ENCODE measurements at regions not wholly inside any gene's neighbourhood (a gene's known extent, or its start where the extent isn't known, plus 50 kb on each side); places are given as distances from the start of the nearest gene placed in this dataset.

DNA sequence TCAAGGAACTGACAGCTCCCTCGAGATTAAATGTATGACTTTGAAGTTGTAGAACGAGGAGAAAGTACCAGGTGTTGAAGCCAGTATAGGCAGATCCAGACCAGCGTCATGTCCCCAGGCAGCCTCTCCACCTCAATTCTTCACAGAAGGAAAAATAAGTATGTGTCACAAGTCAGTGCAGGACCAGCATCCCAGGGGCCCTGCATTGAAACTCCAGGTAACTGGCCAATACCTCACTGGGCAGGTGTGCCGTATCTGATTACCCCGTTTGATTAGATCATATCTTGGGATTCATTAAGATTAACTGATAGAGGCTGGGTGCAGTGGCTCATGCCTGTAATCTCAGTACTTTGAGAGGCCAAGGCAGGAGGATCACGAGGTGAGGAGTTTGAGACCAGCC, 466.7 kb upstream of the B3GAT1 start:
- no peak for DNase-seq (ENCODE audit: low read depth, low spot score)

DNA sequence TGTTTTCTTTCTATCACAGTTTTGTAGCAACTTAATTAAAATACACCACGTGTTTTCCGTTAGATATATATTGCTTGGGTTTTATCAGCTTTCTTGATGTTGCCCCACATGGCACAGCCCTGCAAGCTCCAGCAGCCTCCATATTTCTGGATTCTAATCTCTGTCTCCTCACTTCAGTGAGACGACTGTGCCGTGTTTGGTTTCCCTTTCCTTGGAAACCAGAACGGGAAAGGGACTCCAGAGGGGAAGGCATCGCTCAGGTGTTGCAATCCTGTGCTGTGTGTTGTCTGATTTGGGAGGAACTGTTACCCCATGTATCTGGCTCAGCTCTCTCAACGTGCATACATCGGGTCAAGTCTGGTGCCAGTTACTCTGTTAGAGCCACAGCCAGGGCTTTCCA, 464.2 kb upstream of the B3GAT1 start:
- no peak for DNase-seq (ENCODE audit: low read depth, low spot score)

DNA sequence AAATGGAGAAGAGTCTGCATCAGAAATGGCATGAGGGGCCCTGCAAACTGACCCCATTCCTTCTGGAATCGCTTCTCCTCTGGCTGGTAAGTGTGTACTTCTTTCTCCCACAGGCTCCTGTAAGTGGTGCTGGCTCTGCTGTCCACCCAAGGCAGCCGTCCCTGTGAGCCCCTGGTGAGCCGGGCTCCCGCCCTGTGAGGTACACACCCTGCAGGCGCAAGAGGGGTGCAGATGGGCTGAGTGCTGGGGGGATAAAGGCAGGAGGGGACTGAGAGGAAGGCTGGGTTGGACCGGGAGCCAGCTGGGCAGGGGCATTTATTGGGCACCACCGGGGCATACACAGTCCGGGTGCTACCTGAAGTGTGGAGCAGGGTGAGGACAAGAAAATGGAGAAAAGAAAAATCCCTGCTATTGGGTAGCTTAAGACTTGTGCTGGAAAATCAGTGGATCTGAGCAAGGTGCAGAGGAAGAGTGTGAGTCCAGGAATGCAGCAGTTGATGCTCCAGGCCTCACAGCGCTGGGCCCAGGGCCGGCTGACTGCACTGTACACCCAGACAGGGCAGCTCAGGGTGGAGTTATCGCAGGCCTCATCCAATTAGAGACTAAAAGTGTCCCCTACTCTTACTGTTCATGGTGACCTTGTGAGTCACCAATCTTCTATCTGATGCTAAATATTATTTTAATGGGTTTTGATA, 455.1 kb upstream of the B3GAT1 start:
- no peak for DNase-seq (ENCODE audit: low read depth, low spot score)

DNA sequence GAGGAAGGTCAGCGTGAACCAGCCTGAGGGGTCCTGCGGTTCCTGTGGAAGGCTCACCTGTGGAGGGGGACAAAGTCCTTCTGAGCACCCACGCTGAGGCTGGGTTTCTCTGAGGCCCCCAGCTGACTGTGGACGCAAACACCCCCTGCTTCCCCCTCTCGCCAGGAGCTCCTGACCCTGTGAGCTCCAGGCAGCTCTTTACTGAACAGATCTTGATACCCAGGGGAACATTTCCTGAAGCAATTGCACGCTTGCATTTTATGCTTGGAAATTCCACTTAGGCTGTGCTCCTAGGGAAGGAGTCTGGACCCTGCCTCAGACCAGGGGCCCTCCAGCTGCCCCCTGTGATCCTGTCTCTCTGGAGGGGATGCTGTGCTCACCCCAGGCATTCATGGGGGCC, 454.2 kb upstream of the B3GAT1 start:
- no peak for DNase-seq (ENCODE audit: low read depth, low spot score)

DNA sequence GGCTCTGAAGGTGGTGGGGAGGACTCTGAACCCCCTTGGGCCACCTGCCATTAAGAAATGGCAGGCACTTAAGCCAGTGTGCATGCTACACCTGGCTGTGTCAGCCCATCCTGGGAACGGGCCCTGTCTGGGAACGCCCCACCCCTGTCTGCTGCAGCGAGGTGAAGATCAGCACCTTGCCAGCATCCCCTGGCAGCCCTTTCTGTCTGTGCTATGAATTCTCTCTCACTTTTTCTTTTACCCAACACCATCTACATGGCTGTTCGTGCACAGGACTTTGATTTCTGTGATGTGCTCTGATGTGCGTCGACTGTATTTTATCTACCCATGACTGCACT, 452.9 kb upstream of the B3GAT1 start:
- no peak for DNase-seq (ENCODE audit: low read depth, low spot score)

DNA sequence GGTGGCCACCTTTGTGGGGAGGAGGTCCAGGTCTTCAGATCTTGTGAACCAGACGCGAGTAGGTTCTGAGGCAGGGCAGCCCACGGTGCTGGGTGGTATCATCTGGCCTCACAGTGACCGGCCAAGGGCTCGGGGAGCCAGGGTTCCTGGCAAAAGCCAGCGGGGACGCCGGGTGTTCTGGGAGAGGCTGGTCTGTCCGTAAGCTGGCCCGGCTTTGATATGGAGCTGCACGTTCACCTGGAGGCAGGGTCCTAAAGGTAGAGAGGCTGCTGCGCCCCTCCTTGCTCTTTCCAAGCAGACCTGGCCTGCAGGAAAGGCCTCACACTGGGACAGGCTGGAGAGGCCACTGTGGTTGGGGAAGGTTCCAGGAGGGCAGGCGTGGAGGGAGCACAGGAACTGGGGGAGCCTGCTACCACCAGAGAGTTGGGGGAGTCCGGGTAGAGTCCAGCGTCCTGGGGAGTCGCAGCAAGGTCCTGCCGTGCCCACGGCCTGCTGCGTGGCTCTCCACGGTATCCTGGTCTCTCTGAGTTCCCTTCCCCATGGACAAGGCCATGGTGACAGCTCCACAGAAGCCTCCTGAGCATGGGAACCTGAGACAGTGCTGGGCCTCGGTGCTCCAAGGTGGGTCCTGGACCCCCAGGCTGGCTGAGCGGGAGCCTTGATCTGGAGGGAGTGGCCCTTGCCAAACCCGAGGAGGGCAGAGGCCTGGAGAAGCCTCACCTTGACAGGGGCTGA, 452.4 kb upstream of the B3GAT1 start:
- no peak for DNase-seq (ENCODE audit: low read depth, low spot score)

DNA sequence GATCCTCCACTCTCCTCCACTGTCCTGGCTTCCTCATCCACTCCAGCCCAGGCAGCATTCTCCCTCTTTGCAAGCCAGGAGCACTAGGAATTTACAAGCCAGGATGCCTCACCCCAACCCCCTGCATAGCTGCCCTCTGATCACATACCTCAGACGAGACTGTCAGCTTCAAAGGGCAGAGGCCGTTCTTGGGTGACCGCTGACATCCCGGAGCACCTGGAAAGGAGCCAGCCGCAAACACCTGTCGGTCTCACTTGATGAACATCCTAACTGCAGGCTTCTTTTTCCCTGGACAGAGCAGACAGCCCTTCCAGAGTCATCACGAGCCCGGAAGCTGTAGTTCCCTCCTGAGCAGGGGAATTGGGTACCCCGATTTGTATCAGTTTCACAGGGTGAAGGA, 451.3 kb upstream of the B3GAT1 start:
- DNase-seq (ENCODE audit: low read depth, low spot score) = no peak

DNA sequence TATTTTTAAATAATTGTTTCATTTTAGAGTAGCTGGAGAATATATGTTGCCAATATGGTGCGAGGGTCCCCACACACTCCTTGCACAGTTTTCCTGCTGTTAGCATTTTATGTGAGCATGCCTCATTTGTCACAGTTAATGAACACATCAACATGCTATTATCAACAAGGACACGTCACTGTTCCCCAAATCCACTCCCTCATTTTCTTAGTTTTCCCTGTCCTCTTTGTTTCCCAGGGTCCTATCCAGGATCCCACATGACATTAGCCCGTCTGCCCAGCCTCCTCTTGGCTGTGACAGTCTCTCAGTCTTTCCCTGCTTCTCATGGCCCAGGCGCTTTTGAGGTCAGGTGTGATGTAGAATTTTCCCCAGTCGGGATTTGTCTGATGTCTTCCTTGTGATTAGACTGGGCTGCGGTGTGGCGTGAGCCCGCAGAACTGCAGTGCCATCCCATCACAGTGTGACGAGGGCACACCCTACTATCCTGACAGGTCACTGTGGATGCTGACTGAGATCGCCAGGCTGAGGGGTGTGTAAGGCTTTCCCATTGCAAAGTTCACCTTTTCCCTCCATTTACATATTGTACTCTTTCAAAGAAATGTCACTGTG, 450.6 kb upstream of the B3GAT1 start:
- DNase-seq (ENCODE audit: low read depth, low spot score) = no peak

DNA sequence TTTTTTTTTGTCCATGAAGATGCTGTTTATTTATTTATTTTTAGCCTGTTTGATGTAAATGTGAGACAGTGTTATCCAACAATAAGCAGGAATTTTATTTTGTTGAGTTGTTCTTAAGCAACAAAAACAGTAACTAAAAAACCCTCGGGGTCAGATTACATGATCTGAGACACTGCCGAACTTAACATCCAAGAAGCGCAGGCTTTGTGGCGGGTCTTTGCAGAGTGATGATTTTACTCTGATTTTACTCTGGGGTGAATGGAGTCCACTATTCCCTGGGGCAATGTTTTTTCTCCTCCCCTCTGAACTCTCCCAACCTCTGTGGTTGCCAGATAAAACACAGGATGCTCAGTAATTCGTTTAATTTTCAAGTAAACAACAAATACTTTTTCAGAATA, 450.1 kb upstream of the B3GAT1 start:
- DNase-seq (ENCODE audit: low read depth, low spot score) = no peak

DNA sequence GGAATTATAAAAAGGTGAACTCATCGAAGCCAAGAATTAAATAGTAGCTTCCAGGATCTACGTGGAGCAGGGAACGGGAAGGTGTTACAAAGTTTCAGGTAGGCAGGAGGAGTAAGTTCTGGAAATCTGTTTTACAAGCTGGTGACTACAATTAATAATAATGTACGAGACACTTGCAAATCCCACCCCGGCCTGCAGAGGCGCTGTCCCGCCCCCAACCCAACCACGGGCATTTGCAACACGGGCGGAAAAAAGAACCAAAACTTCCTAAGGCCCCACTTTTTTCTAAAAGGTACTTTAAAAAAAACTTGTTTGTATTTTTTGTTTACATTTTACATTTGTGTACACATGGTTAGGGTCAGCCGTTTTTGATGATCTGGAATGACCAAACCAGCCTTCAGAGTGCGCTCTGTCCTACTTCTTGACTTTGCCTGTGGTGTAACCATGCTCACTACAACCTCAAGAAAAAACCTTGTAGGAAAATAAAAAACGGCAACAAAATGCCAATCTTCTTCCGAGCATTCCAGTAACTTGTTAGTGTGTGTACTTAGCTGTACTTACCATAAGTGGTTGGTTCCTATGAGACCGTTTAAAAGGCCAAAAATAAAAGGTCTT, 449.6 kb upstream of the B3GAT1 start:
- no peak for DNase-seq (ENCODE audit: low read depth, low spot score)

DNA sequence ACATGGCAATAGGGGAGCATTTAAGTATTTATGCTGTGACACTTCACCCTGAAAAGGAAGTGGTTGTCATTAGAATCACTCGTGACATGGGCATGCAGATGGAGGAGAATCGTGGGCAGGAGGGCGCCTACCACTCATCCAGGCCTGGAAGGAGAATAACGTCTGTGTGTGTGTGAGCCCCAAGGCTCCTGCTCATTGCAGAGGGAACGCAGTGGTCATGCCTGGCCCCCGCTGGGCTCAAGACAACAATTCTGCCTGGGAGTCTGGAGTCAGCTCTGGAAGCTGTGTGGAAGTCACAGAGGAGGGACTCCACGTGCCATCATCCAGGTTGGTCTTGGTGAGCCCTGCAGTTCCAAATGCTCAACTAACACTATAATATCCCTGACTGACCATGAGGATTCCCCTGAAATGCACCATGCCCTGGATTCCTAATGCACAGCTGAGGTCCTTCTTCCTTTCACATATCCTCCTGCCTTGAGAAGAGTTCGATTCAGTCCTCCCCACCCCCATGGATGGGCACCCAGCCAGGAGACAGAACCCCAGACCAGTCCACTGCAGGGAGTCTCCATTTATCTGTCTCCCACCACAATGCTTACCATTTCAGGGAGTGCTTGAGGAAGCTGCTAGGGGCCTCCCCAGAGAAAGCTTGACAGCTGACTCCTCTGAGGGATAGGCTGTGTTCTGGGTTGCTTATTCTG, 446.9 kb upstream of the B3GAT1 start:
- no peak for DNase-seq (ENCODE audit: low read depth, low spot score)

DNA sequence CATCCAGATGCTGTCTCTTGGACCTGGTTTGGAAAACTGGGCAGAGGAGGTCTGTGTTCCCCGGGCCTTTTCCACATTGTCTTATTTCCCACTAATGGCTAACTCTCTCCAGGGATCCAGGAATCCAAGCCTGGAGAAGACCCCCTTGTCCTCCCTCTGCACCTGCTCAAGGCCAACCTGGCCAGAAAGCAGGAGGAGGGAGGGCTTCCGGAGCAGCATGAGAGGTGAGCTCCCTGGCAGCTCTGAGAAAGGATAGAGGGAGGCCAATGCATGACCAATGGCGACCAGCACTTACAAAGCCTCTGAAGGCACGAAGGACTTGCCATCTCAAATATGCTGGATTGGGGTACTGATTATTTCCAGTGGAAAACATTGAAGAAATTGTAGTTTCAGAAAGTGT, 445.0 kb upstream of the B3GAT1 start:
- no peak for DNase-seq (ENCODE audit: low read depth, low spot score)

DNA sequence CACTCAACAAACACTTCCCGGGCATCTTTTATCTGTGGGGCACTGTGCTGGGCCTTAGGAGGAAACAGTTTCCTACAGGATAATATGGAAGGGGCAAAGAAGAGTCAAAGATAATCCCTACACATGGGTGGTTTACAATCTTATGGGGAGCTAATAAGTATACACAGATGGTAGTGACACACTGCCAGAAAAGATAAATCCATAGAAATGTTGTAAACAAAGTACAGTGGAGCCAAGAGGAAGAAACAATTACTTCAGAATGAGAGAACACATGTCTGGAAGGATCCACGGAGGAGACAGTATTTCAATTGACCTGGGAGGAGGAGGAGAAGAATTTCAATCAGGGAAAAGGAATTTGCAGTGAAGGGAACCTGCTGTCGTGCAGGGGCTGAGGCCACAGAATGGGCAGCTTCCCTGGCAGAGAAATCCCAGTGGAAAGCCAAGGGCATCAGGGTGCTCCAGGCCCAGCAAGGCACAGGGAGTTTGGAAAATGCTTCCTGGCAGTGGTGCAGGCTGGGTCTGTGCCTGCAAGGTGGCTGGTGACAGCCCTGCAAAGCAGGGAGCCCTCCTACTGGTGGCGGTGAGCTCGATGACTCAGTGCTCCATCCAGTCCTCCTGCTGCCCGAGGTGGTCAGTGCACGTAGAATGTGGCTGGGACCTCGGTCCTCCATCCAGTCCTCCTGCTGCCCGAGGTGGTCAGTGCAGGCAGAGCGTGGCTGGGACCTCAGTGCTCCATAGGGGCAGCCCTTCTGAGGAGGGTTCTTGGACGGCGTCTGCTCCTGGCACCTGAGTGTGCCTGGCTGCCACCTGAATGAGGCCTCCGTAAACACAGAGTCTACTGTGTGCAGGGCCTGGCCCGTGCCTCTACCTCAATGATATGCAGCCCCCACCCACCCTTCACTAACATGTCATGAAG, 444.3 kb upstream of the B3GAT1 start:
- no peak for DNase-seq (ENCODE audit: low read depth, low spot score)

DNA sequence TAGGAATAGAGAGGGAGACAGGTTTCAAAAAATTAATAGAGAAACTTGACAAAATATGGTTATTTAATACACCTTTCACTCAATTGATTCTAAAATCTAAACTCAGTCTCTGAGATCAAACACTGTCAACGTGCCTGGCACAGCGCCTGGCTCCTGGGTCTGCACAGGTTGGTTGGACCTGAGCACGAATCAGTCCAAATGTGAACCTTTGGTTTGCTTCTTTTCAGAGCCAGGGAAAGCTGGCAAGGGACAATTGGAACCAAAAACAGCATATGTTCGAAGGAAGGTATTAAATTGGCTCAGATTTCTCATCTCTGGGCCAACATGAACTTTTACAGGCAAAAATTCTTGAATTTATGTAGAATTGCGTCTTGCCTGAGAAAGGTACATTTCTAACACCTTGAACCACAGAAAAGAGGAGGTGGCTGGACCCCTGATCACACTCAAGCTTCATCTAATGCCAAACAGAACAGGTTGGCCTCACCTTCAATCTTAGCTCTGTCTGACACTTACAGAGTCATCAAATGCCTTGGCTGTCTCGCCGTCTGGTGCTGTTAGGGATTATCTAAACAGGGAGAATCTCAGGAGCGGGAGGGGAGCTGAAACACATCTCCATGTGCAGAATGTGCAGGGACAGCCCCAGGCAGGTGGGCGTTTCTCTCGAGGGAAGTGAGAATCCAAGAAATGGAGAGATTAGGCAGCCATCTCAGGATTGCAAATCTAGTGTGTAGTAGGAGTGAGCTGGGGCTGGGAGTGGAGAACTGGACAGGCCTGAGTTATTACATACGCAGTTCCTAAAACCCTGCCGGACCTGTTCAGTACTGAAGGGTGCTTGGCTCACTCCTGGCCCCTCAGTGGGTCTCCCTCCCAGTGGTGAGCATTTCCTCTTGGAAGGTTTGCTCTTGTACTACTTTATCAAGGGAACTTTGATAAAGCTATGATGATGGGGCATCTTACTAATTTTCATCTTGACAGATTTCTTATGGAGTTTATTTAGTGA, 442.2 kb upstream of the B3GAT1 start:
- no peak for DNase-seq (ENCODE audit: low read depth, low spot score)

DNA sequence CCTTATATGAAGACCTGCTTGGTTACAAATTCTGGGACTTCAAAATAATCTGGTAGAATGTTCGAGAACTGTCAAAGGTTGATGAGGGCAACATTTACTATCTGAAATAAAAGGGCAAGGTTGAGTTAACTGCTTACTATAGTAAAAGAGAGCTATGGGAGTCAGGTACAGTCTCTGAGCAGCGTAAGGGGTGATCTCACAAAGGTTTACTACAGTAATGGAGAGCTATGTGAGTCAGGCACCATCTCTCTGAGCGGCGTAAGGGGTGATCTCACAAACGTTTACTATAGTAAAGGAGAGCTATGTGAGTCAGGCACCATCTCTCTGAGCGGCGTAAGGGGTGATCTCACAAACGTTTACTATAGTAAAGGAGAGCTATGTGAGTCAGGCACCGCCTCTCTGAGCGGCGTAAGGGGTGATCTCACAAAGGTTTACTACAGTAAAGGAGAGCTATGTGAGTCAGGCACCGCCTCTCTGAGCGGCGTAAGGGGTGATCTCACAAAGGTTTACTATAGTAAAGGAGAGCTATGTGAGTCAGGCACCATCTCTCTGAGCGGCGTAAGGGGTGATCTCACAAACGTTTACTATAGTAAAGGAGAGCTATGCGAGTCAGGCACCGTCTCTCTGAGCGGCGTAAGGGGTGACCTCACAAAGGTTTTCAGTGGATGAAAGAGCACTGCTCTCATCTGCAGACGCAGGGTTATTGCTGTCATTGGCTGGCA, 439.6 kb upstream of the B3GAT1 start:
- peak; percentile 70 for DNase-seq (ENCODE audit: low read depth, low spot score)

DNA sequence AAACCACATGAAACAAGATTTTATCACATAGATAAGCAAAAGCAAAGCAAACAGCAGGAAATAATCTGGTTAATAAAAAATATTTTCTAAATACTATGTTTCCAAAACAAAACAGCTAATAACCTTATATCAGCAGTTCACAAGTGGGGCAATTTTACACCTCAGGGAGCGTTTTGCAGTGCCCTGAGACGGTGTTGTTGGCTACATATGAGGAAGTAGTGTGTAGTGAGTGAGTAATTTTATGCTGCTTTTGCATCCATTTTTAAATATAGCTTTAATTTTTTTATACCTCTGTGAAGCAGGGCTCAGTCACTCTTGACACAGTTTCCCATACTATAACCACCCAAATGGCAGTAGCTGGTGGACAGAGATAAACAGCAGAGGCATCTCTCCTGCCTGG, 438.5 kb upstream of the B3GAT1 start:
- DNase-seq (ENCODE audit: low read depth, low spot score) = no peak

DNA sequence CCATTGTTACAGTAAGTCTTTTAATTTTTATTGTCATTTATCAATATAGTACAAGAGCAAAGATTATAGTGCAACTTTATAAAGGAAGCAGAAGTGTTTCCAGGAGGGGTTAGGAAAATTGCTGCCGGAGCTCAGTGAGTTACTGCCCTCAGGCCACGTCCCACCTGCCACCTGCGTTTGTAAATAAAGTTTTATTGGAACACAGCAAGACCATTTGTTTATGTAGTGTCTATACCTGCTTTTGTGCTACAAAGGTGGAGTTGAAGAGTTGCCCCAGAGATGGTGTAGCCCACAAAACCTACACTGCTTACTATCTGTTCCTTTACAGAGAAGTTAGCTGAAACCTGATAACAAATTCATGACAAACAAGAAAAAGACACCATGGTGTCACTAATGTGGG, 437.8 kb upstream of the B3GAT1 start:
- DNase-seq (ENCODE audit: low read depth, low spot score) = no peak

DNA sequence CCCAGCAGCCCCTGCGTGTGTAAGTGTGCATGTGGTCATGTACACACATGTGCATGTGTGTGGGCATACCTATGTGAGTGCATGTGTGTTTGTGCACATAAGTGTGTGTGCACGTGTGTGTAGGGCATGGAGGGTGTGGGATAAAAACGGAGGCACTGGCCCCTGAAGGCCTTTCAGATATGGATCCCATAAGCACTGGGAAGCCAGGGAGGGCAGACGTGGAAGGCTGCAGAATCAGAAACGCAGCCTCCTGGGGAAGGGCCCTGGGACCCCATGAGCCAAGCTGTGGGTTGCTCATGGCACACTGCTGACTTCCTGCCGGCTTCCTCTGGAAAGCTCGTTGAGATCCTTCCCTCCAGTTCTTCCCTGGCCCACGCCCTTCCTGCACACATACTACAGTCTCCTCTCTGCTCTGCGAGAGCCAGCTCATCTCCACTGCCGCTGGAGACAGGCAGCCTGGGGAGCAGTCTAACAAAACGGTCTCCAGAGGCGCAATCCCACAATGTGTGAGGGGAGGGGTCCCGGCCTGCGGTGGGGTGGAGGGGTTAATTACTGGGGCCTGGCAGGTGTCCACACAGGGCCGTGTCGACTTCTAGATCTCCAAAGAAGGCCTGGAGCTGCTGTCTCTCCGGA, 435.2 kb upstream of the B3GAT1 start:
- no peak for DNase-seq (ENCODE audit: low read depth, low spot score)

Data from astrocyte of the hippocampus (primary cell).